A673 (cell line): ENCODE measurements at regions not wholly inside any gene's neighbourhood (a gene's known extent, or its start where the extent isn't known, plus 50 kb on each side); places are given as distances from the start of the nearest gene placed in this dataset.

Experiments used
- BruUV-seq: library from RNA; stranded (reverse); fragments of 400-500 nt; replicated peaks from 2 replicates; lab custom pipeline; 2021; lab: Mats Ljungman, UMichigan
- CTCF ChIA-PET: fragments of 300-600 bp; sonication (Branson Sonifier 250); formaldehyde crosslinking; loops from one replicate; lab custom pipeline; 2022; ENCODE audit warnings: antibody characterized with exemption; lab: Charles Lee
- POLR2A ChIA-PET: fragments of 300-600 bp; sonication (Branson Sonifier 250); formaldehyde crosslinking; loops from one replicate; lab custom pipeline; 2022; ENCODE audit warnings: antibody characterized with exemption; ENCODE audit not compliant: low non-redundant PET; lab: Charles Lee
- DNase-seq: peaks from one replicate; pipeline ENCODE4 v3.0.0-alpha.2; 2015; ENCODE audit warnings: low spot score
- H3K27ac ChIP-seq: fragments of 200-600 bp; sonication (generic); 2 replicates; pipeline ENCODE4 v1.5.1; 2016; ENCODE audit warnings: mixed run types, low read depth, mild to moderate bottlenecking, mixed read lengths, antibody characterized with exemption, low read length; ENCODE audit not compliant: poor library complexity, severe bottlenecking
- H3K27me3 ChIP-seq: fragments of 200-600 bp; sonication (generic); replicated peaks from 2 replicates; pipeline ENCODE4 v1.6.1; 2017; ENCODE audit warnings: mixed run types, low read depth, mild to moderate bottlenecking, mixed read lengths, antibody characterized with exemption, low read length; ENCODE audit not compliant: insufficient read depth, poor library complexity
- H3K36me3 ChIP-seq: fragments of 200-600 bp; sonication (generic); 2 replicates; pipeline ENCODE4 v1.6.1; 2016; ENCODE audit warnings: mixed run types, mild to moderate bottlenecking, mixed read lengths, antibody characterized with exemption, low read length; ENCODE audit not compliant: insufficient read depth, poor library complexity, severe bottlenecking
- H3K4me1 ChIP-seq: fragments of 200-600 bp; sonication (generic); 2 replicates; pipeline ENCODE4 v1.6.1; 2017; ENCODE audit warnings: mixed run types, mild to moderate bottlenecking, mixed read lengths, antibody characterized with exemption, low read length; ENCODE audit not compliant: insufficient read depth, poor library complexity, severe bottlenecking
- H3K4me3 ChIP-seq: fragments of 200-600 bp; sonication (generic); 2 replicates; pipeline ENCODE4 v1.5.1; 2016; ENCODE audit warnings: low read depth, mixed run types, mild to moderate bottlenecking, mixed read lengths, low read length; ENCODE audit not compliant: poor library complexity, severe bottlenecking
- H3K9me3 ChIP-seq: fragments of 200-600 bp; sonication (generic); 2 replicates; pipeline ENCODE4 v1.6.1; 2016; ENCODE audit warnings: mixed run types, low read depth, mild to moderate bottlenecking, mixed read lengths, antibody characterized with exemption, low read length; ENCODE audit not compliant: poor library complexity, severe bottlenecking
- CTCF ChIP-seq: fragments of 300-800, 200-600 bp; sonication (generic); conservative IDR thresholded peaks from 2 replicates; pipeline ENCODE4 v1.5.1; 2017; ENCODE audit warnings: low read depth, mild to moderate bottlenecking, antibody characterized with exemption, low read length, moderate library complexity, mixed read lengths
- EZH2 ChIP-seq: fragments of 200-600 bp; sonication (generic); IDR thresholded peaks from 2 replicates; pipeline ENCODE4 v1.6.1; 2017; ENCODE audit warnings: borderline replicate concordance, low read depth, mild to moderate bottlenecking, mixed read lengths, antibody characterized with exemption, low read length; ENCODE audit not compliant: poor library complexity, severe bottlenecking
- intact Hi-C: fragments of 100-400 bp; cut with micrococcal nuclease; formaldehyde crosslinking; loops from one replicate; pipeline ENCODE4 v1.10.0; 2022; ENCODE audit not compliant: unreplicated experiment

GRCh38 chr5:67880511-67880805 is 335.1 kb upstream of the PIK3R1 start:
- Histone ChIP-seq H3K36me3 (no peaks in the 10 kb centered on the region), H3K4me3 (no peak overlapping the region), H3K9me3 (no peaks in the 10 kb centered on the region), H3K27ac (no peak overlapping the region), H3K4me1 (no peaks in the 10 kb centered on the region), H3K27me3 (no peaks in the 10 kb centered on the region)
- ChIA-PET POLR2A (no interaction called here), CTCF (no interaction called here)
- DNase-seq = no peak
- no peak for TF ChIP-seq EZH2
- TF ChIP-seq CTCF = no peak
- no TSS peak for BruUV-seq
- intact Hi-C loops = no loop called here

GRCh38 chr5:67879620-67880510 is 335.7 kb upstream of the PIK3R1 start:
- Histone ChIP-seq H3K9me3 (no peaks in the 10 kb centered on the region), H3K4me3 (no peak overlapping the region), H3K27me3 (no peaks in the 10 kb centered on the region), H3K4me1 (no peaks in the 10 kb centered on the region), H3K36me3 (no peaks in the 10 kb centered on the region), H3K27ac (no peak overlapping the region)
- TF ChIP-seq CTCF (no peak), EZH2 (no peak)
- intact Hi-C loops = no loop called here
- no peak for DNase-seq
- POLR2A ChIA-PET = no interaction called here
- CTCF ChIA-PET = no interaction called here
- BruUV-seq = no TSS peak

- Histone ChIP-seq H3K9me3 (no peaks in the 10 kb centered on the region), H3K27ac (no peak overlapping the region), H3K4me3 (no peak overlapping the region), H3K27me3 (no peaks in the 10 kb centered on the region), H3K4me1 (no peaks in the 10 kb centered on the region), H3K36me3 (no peaks in the 10 kb centered on the region)
- intact Hi-C loops = no loop called here
- BruUV-seq = no TSS peak
- TF ChIP-seq CTCF (no peak), EZH2 (no peak)
- ChIA-PET CTCF (no interaction called here), POLR2A (no interaction called here)
- DNase-seq = no peak
Observed at GRCh38 chr5:67878933-67879332, 336.6 kb upstream of the PIK3R1 start.
